ENCODE measurements at regions not wholly inside any gene's neighbourhood (a gene's known extent, or its start where the extent isn't known, plus 50 kb on each side); places are given as distances from the start of the nearest gene placed in this dataset.
"Not testable (repeated sequence)": the region's sequence is repeated elsewhere in the genome, so short reads cannot be mapped to it uniquely, and the experiment has no call there.

- H3K27me3 Mint-ChIP-seq; H3K36me3 Mint-ChIP-seq (ENCODE audit: low read depth); POLR2A ChIA-PET; H3K9me3 Mint-ChIP-seq; H3K27ac Mint-ChIP-seq; DNase-seq; H3K4me1 Mint-ChIP-seq; CTCF ChIA-PET; H3K4me3 Mint-ChIP-seq: not testable (repeated sequence)
Observed at GRCh38 chr3:153248835-153249234, 86.8 kb downstream of the RAP2B start.

GRCh38 chr3:153249906-153250305 is 87.9 kb downstream of the RAP2B start:
- no peaks in the 10 kb centered on the region for H3K27me3 Mint-ChIP-seq
- peaks cover 4% of the 10 kb centered on the region for H3K4me1 Mint-ChIP-seq
- no peak overlapping the region for H3K27ac Mint-ChIP-seq
- ChIA-PET POLR2A (no interaction called here), CTCF (no interaction called here)
- no peak for DNase-seq
- peaks cover 8% of the 10 kb centered on the region for H3K36me3 Mint-ChIP-seq (ENCODE audit: low read depth)
- peaks cover 9% of the 10 kb centered on the region for H3K9me3 Mint-ChIP-seq
- no peak overlapping the region for H3K4me3 Mint-ChIP-seq

GRCh38 chr3:153250446-153250845 is 88.4 kb downstream of the RAP2B start:
- Mint-ChIP-seq H3K4me1 (peaks cover 4% of the 10 kb centered on the region), H3K9me3 (peaks cover 9% of the 10 kb centered on the region), H3K36me3 (ENCODE audit: low read depth) (peaks cover 8% of the 10 kb centered on the region), H3K27ac (no peak overlapping the region), H3K4me3 (no peak overlapping the region), H3K27me3 (no peaks in the 10 kb centered on the region)
- DNase-seq: no peak
- CTCF ChIA-PET: interaction anchor here (1.0 kb wide), 1 partner anchor 16 kb away, joined by 3 read pairs; no protein-coding TSS in a partner anchor
- POLR2A ChIA-PET: interaction anchor here (1.0 kb wide), 1 partner anchor 29 kb away, joined by 3 read pairs; no protein-coding TSS in a partner anchor

- Mint-ChIP-seq H3K27ac (no peak overlapping the region), H3K36me3 (ENCODE audit: low read depth) (peaks cover 8% of the 10 kb centered on the region), H3K27me3 (no peaks in the 10 kb centered on the region), H3K4me3 (no peak overlapping the region), H3K4me1 (peaks cover 9% of the 10 kb centered on the region), H3K9me3 (peaks cover 9% of the 10 kb centered on the region)
- DNase-seq: no peak
- POLR2A ChIA-PET: no interaction called here
- CTCF ChIA-PET: no interaction called here
Observed at GRCh38 chr3:153252963-153253362, 90.9 kb downstream of the RAP2B start.

- Mint-ChIP-seq H3K4me3 (no peak overlapping the region), H3K27me3 (no peaks in the 10 kb centered on the region), H3K9me3 (peaks cover 9% of the 10 kb centered on the region), H3K36me3 (ENCODE audit: low read depth) (peaks cover 8% of the 10 kb centered on the region), H3K27ac (no peak overlapping the region), H3K4me1 (peaks cover 5% of the 10 kb centered on the region)
- ChIA-PET POLR2A (no interaction called here), CTCF (interaction anchor here (0.7 to 1.3 kb wide), 2 partner anchors 17 to 558 kb away, joined by 3 to 6 read pairs; no protein-coding TSS in a partner anchor)
- DNase-seq: no peak
Observed at GRCh38 chr3:153254361-153254760, 92.3 kb downstream of the RAP2B start.

- Mint-ChIP-seq H3K4me1 (peaks cover 7% of the 10 kb centered on the region), H3K27ac (no peak overlapping the region), H3K9me3 (no peaks in the 10 kb centered on the region), H3K27me3 (no peaks in the 10 kb centered on the region), H3K4me3 (no peak overlapping the region), H3K36me3 (ENCODE audit: low read depth) (no peaks in the 10 kb centered on the region)
- ChIA-PET CTCF (interaction anchor here (0.8 kb wide), 1 partner anchor 11 kb away, joined by 3 read pairs; no protein-coding TSS in a partner anchor), POLR2A (interaction anchor here (0.6 kb wide), 1 partner anchor 72 kb away, joined by 3 read pairs; no protein-coding TSS in a partner anchor)
- no peak for DNase-seq
Observed at GRCh38 chr3:153257673-153258351, 95.8 kb downstream of the RAP2B start.

- no peak for DNase-seq
- Mint-ChIP-seq H3K9me3 (peaks cover 4% of the 10 kb centered on the region), H3K27ac (no peak overlapping the region), H3K4me3 (no peak overlapping the region), H3K4me1 (peaks cover 7% of the 10 kb centered on the region), H3K27me3 (no peaks in the 10 kb centered on the region), H3K36me3 (ENCODE audit: low read depth) (peaks cover under 1% of the 10 kb centered on the region)
- ChIA-PET POLR2A (no interaction called here), CTCF (no interaction called here)
Observed at GRCh38 chr3:153259956-153260355, 97.9 kb downstream of the RAP2B start.

- no peak for DNase-seq
- Mint-ChIP-seq H3K36me3 (ENCODE audit: low read depth) (peaks cover 3% of the 10 kb centered on the region), H3K9me3 (peaks cover 5% of the 10 kb centered on the region), H3K27ac (no peak overlapping the region), H3K4me3 (no peak overlapping the region), H3K27me3 (no peaks in the 10 kb centered on the region), H3K4me1 (peaks cover 7% of the 10 kb centered on the region)
- CTCF ChIA-PET: no interaction called here
- POLR2A ChIA-PET: no interaction called here
Observed at GRCh38 chr3:153260681-153261080, 98.7 kb downstream of the RAP2B start.

GRCh38 chr3:153266619-153267018 is 104.6 kb downstream of the RAP2B start:
- no peak for DNase-seq
- ChIA-PET CTCF (interaction anchor here (0.9 kb wide), 1 partner anchor 16 kb away, joined by 3 read pairs; no protein-coding TSS in a partner anchor), POLR2A (no interaction called here)
- H3K36me3 Mint-ChIP-seq (ENCODE audit: low read depth): peaks cover 3% of the 10 kb centered on the region
- peaks cover 9% of the 10 kb centered on the region for H3K9me3 Mint-ChIP-seq
- peaks cover 2% of the 10 kb centered on the region for H3K4me1 Mint-ChIP-seq
- H3K27me3 Mint-ChIP-seq: no peaks in the 10 kb centered on the region
- no peak overlapping the region for H3K27ac Mint-ChIP-seq
- H3K4me3 Mint-ChIP-seq: no peak overlapping the region

GRCh38 chr3:153268564-153269279 is 106.7 kb downstream of the RAP2B start:
- H3K36me3 Mint-ChIP-seq (ENCODE audit: low read depth): peaks cover 3% of the 10 kb centered on the region
- peaks cover 9% of the 10 kb centered on the region for H3K9me3 Mint-ChIP-seq
- no peak overlapping the region for H3K4me3 Mint-ChIP-seq
- ChIA-PET POLR2A (no interaction called here), CTCF (interaction anchor here (1.0 kb wide), 1 partner anchor 59 kb away, joined by 3 read pairs; no protein-coding TSS in a partner anchor)
- no peaks in the 10 kb centered on the region for H3K27me3 Mint-ChIP-seq
- DNase-seq: no peak
- peaks cover 10% of the 10 kb centered on the region for H3K4me1 Mint-ChIP-seq
- no peak overlapping the region for H3K27ac Mint-ChIP-seq

GRCh38 chr3:153269730-153270129 is 107.7 kb downstream of the RAP2B start:
- ChIA-PET POLR2A (no interaction called here), CTCF (no interaction called here)
- Mint-ChIP-seq H3K27ac (no peak overlapping the region), H3K36me3 (ENCODE audit: low read depth) (peaks cover 3% of the 10 kb centered on the region), H3K4me3 (no peak overlapping the region), H3K9me3 (peaks cover 5% of the 10 kb centered on the region), H3K27me3 (no peaks in the 10 kb centered on the region), H3K4me1 (peaks cover 10% of the 10 kb centered on the region)
- DNase-seq: no peak

GRCh38 chr3:153273217-153273616 is 111.2 kb downstream of the RAP2B start:
- no peak overlapping the region for H3K4me3 Mint-ChIP-seq
- H3K36me3 Mint-ChIP-seq (ENCODE audit: low read depth): no peaks in the 10 kb centered on the region
- DNase-seq: no peak
- H3K27me3 Mint-ChIP-seq: no peaks in the 10 kb centered on the region
- H3K4me1 Mint-ChIP-seq: peaks cover 10% of the 10 kb centered on the region
- POLR2A ChIA-PET: no interaction called here
- no peaks in the 10 kb centered on the region for H3K9me3 Mint-ChIP-seq
- CTCF ChIA-PET: no interaction called here
- no peak overlapping the region for H3K27ac Mint-ChIP-seq

GRCh38 chr3:153273767-153274435 is 111.9 kb downstream of the RAP2B start:
- CTCF ChIA-PET: interaction anchor here (0.7 to 1.1 kb wide), 2 partner anchors 10 to 143 kb away, joined by 3 read pairs; no protein-coding TSS in a partner anchor
- POLR2A ChIA-PET: no interaction called here

More at GRCh38 chr3:153273767-153274435, 111.9 kb downstream of the RAP2B start:
- Mint-ChIP-seq H3K27ac (no peak overlapping the region), H3K27me3 (peaks cover 2% of the 10 kb centered on the region), H3K36me3 (ENCODE audit: low read depth) (no peaks in the 10 kb centered on the region), H3K4me3 (no peak overlapping the region), H3K9me3 (no peaks in the 10 kb centered on the region), H3K4me1 (peaks cover 10% of the 10 kb centered on the region)
- no peak for DNase-seq
